Neural crest cell (in vitro differentiated cells): ENCODE measurements at regions not wholly inside any gene's neighbourhood (a gene's known extent, or its start where the extent isn't known, plus 50 kb on each side); places are given as distances from the start of the nearest gene placed in this dataset.
A peak's percentile ranks its signal among the peaks of the same experiment; 100 is the strongest.

Source experiments
- DNase-seq: peaks from one replicate; pipeline ENCODE4 v3.0.0; 2021; ENCODE audit warnings: low read depth, mixed read lengths, low spot score
- H3K27ac Mint-ChIP-seq: one replicate; pipeline ENCODE4 v1.8.0; 2021; ENCODE audit warnings: mild to moderate bottlenecking, mixed read lengths; ENCODE audit not compliant: unreplicated experiment
- H3K27me3 Mint-ChIP-seq: 2 replicates; pipeline ENCODE4 v1.8.0; 2021; ENCODE audit warnings: low read depth, mild to moderate bottlenecking, mixed read lengths
- H3K36me3 Mint-ChIP-seq: 2 replicates; pipeline ENCODE4 v1.8.0; 2021; ENCODE audit warnings: low read depth, mild to moderate bottlenecking, mixed read lengths
- H3K4me1 Mint-ChIP-seq: 2 replicates; pipeline ENCODE4 v1.8.0; 2021; ENCODE audit warnings: mixed read lengths
- H3K4me3 Mint-ChIP-seq: one replicate; pipeline ENCODE4 v1.8.0; 2021; ENCODE audit warnings: mild to moderate bottlenecking, mixed read lengths
- H3K9me3 Mint-ChIP-seq: 2 replicates; pipeline ENCODE4 v1.8.0; 2021; ENCODE audit warnings: mixed read lengths
- TF ChIP-seq, protein P1 (sequence below): fragments of 200-600 bp; sonication (generic); conservative IDR thresholded peaks from 2 replicates; pipeline ENCODE4 v1.5.0; 2021; ENCODE audit warnings: antibody characterized with exemption, mild to moderate bottlenecking

DNA sequence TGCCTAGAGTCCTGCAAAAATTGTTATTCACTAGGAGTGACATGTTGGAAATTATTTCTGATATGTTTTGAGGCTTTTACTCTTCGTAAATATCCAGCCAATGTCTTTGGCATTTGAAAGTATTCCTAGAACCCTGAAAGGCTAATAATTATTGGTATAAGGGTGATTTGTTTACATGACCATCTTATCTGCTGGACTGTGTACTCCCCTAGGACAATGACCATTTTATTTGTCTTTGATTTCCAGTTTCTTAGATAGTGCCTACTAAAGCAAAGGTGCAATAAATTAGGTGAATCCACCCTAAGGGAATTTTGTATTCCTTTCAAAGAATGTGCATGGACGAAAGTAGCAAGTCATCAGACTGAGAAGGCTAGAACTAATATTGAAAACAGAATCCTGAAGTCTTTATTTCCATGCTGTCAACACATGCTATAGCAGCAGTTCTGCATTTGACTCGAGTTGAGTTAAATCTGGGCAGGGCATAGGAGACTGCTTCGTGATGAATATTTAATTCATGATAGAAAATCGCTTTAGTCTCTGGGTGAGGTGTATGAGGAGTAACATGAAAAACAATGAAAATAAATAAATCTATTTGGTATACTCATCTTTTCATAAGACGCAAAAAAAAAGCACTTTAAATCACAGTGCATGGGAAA lies 235.7 kb downstream of the GPD2 start:
- Mint-ChIP-seq H3K4me3 (no peak overlapping the region), H3K4me1 (no peaks in the 10 kb centered on the region), H3K27ac (no peak overlapping the region), H3K9me3 (peaks cover 11% of the 10 kb centered on the region), H3K27me3 (no peaks in the 10 kb centered on the region), H3K36me3 (peaks cover 3% of the 10 kb centered on the region)
- DNase-seq = no peak
- TF ChIP-seq, protein P1, sequence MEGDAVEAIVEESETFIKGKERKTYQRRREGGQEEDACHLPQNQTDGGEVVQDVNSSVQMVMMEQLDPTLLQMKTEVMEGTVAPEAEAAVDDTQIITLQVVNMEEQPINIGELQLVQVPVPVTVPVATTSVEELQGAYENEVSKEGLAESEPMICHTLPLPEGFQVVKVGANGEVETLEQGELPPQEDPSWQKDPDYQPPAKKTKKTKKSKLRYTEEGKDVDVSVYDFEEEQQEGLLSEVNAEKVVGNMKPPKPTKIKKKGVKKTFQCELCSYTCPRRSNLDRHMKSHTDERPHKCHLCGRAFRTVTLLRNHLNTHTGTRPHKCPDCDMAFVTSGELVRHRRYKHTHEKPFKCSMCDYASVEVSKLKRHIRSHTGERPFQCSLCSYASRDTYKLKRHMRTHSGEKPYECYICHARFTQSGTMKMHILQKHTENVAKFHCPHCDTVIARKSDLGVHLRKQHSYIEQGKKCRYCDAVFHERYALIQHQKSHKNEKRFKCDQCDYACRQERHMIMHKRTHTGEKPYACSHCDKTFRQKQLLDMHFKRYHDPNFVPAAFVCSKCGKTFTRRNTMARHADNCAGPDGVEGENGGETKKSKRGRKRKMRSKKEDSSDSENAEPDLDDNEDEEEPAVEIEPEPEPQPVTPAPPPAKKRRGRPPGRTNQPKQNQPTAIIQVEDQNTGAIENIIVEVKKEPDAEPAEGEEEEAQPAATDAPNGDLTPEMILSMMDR = no peak

DNA sequence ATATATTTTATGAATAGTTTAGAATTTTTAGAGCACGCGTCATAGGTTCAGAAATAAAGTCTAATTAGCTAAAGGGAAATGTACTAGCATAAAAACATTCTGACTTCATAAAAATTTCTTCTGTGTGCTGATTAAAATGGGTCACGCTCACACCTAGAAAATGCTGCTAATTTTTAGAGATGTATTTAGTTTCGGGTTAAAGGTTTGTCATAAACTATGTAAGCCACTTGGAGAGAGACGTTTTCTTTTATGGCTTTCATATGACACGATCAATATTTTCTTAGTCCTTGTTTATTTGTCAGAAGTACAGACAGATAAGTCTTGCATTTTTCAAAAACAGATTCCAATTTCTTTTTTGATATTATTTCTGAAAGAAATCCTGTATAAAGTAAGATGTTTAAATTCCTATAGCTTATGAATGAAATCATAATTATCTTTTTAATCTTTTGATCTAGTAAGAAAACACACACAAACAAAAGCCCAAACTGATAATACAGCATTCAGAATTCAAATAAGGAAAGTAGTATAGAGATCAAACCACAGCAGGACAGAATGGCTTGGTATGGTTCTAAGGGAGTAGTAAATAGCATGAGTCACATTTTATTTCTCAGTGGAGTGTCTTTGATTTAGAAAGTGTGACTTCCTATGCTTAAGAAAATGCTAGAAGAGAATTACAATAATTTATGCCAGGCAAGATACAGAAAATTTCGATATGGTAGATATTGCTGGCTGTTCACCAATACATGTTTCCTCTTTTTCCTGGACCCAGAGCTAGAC lies 236.6 kb downstream of the GPD2 start:
- H3K27me3 Mint-ChIP-seq = no peaks in the 10 kb centered on the region

DNA sequence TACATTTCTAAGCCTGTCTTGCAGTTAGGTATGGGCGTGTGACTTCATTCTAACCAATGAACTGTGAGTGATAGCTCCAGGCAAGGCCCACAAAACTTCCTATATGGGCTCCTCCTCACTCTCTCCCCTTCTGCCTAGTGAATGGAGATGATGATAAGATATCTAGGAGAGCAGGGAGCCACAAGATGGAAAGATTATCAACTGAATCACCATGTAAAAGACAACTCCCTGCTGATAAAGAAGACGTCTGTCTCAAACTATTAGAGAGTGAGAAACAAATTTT lies 237.1 kb downstream of the GPD2 start:
- peaks cover 3% of the 10 kb centered on the region for H3K36me3 Mint-ChIP-seq
- H3K4me3 Mint-ChIP-seq = no peak overlapping the region
- H3K9me3 Mint-ChIP-seq = peaks cover 9% of the 10 kb centered on the region
- no peaks in the 10 kb centered on the region for H3K4me1 Mint-ChIP-seq
- TF ChIP-seq, protein P1 = no peak
- H3K27ac Mint-ChIP-seq = peak overlapping the region; percentile 20
- no peaks in the 10 kb centered on the region for H3K27me3 Mint-ChIP-seq
- DNase-seq = no peak

More for the DNA sequence above, 236.6 kb downstream of the GPD2 start:
- H3K27ac Mint-ChIP-seq = peak overlapping the region; percentile 20
- no peak overlapping the region for H3K4me3 Mint-ChIP-seq
- TF ChIP-seq, protein P1 = no peak
- H3K36me3 Mint-ChIP-seq = peaks cover 3% of the 10 kb centered on the region
- no peaks in the 10 kb centered on the region for H3K4me1 Mint-ChIP-seq
- peaks cover 11% of the 10 kb centered on the region for H3K9me3 Mint-ChIP-seq
- no peak for DNase-seq

DNA sequence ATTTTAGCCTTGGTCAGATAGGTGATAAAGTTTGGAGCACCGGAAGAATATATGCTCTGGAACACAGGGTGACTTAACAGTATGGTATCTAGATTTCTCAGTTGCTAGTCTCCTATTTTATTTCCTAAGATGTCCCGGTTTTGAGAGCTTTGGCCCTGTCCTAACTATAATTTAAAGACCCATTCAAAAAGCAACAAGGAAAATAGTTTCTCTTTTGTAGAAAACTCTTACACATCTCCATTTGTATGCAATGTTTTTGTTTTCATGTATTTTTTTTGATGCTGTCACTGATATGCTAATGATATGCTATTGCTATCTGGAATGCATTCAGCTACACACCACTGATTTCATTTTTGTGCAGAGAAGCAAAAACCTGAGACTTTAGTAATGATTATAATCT lies 237.8 kb downstream of the GPD2 start:
- DNase-seq = no peak
- Mint-ChIP-seq H3K4me3 (no peak overlapping the region), H3K27me3 (no peaks in the 10 kb centered on the region), H3K9me3 (peaks cover 3% of the 10 kb centered on the region), H3K4me1 (no peaks in the 10 kb centered on the region), H3K36me3 (peaks cover 3% of the 10 kb centered on the region), H3K27ac (no peak overlapping the region)
- TF ChIP-seq, protein P1 = no peak

DNA sequence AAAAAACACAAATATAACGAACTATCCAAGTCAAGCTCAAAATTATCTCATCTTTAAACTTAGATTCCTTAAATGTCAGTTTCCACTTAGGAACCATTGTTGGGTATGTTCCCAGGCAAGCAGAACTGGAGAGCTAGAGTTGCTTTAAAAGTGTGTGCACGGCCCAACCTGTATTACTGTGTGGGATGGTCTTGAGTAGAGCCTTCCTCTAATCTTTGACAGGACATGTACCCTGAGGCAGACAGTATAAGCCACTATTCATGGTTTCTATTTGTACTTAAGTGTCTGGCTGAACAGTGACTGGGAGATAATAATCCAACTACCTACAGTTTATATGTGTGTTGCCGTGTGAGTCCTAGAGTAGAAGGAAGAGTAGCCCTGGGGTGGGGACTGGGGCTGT lies 239.7 kb downstream of the GPD2 start:
- no peak overlapping the region for H3K27ac Mint-ChIP-seq
- DNase-seq = no peak
- TF ChIP-seq, protein P1 = no peak
- no peaks in the 10 kb centered on the region for H3K36me3 Mint-ChIP-seq
- H3K9me3 Mint-ChIP-seq = peaks cover 2% of the 10 kb centered on the region
- H3K4me3 Mint-ChIP-seq = no peak overlapping the region
- H3K4me1 Mint-ChIP-seq = no peaks in the 10 kb centered on the region
- no peaks in the 10 kb centered on the region for H3K27me3 Mint-ChIP-seq
